ENCODE measurements at regions not wholly inside any gene's neighbourhood (a gene's known extent, or its start where the extent isn't known, plus 50 kb on each side); places are given as distances from the start of the nearest gene placed in this dataset.

DNA sequence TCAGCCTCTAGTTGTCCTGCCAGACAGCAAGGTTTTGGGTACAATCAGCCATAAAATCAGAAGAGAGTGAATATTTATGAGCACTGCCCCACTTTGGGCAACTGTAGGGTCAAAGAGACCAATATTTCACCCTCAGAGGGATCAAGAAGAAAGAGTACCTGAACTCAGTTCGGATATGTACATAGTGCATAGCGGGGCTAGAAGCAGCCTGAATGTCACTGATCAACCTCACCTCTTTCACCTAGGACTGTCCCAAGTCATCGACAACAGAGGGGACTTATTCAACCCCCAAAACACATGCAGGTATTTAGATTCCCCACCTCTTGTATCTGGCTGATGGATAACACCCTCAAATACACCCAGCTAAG is 446.9 kb downstream of the COG6 start:
- Mint-ChIP-seq H3K27me3 (ENCODE audit: unreplicated experiment) (peaks cover 2% of the 10 kb centered on the region), H3K4me3 (ENCODE audit: unreplicated experiment) (no peak overlapping the region), H3K27ac (ENCODE audit: unreplicated experiment) (no peak overlapping the region), H3K9me3 (ENCODE audit: unreplicated experiment) (peaks cover 4% of the 10 kb centered on the region), H3K4me1 (ENCODE audit: unreplicated experiment) (peaks cover 2% of the 10 kb centered on the region), H3K36me3 (ENCODE audit: unreplicated experiment) (no peaks in the 10 kb centered on the region)
- TF ChIP-seq, protein P1, sequence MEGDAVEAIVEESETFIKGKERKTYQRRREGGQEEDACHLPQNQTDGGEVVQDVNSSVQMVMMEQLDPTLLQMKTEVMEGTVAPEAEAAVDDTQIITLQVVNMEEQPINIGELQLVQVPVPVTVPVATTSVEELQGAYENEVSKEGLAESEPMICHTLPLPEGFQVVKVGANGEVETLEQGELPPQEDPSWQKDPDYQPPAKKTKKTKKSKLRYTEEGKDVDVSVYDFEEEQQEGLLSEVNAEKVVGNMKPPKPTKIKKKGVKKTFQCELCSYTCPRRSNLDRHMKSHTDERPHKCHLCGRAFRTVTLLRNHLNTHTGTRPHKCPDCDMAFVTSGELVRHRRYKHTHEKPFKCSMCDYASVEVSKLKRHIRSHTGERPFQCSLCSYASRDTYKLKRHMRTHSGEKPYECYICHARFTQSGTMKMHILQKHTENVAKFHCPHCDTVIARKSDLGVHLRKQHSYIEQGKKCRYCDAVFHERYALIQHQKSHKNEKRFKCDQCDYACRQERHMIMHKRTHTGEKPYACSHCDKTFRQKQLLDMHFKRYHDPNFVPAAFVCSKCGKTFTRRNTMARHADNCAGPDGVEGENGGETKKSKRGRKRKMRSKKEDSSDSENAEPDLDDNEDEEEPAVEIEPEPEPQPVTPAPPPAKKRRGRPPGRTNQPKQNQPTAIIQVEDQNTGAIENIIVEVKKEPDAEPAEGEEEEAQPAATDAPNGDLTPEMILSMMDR (IDR thresholded peaks at IDR 0.05): no peak
- DNase-seq (ENCODE audit: extremely low spot score, unreplicated experiment): no peak

DNA sequence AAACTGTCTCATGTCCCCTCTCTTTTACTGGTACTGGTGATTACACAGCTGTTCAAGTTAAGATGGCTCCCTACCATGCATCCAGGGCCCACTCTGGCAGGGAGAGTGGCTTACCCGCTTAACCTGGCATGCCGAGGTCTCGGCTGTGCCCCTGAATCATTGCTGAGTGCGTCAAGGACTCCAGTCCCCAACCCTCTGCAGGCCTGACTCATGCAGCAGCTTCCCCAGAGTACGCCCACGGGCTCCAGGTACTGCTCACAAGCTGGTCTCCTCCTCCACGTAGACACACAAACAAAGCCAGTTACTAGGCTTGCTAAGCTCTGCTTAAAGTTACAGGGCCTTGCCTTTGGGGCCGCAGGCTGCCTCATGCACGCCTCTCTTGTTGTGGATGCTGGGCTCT is 447.4 kb downstream of the COG6 start:
- no peak overlapping the region for H3K27ac Mint-ChIP-seq (ENCODE audit: unreplicated experiment)
- TF ChIP-seq, protein P1 (IDR thresholded peaks at IDR 0.05): no peak
- DNase-seq (ENCODE audit: extremely low spot score, unreplicated experiment): no peak

DNA sequence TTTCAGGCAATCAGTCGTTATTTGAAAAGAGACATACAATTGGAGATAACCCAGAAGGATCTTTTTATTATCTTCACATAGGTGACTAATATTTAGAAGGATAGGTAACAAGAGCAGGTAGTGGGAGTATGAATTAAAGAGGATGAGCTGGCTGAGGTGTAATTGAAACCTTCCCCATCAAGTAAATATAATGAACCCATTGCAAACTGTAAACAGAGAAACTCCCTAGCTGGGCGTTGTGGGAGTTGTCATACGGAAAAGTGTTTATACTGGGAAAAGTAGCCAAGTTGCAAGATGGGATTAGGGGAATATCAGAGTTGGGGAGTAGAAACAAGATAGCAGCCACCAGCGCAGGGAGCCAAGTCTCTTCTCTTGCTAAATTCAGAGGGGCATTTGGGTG is 448.4 kb downstream of the COG6 start:
- DNase-seq (ENCODE audit: extremely low spot score, unreplicated experiment): no peak
- Mint-ChIP-seq H3K4me1 (ENCODE audit: unreplicated experiment) (peaks cover 4% of the 10 kb centered on the region), H3K27me3 (ENCODE audit: unreplicated experiment) (no peaks in the 10 kb centered on the region), H3K36me3 (ENCODE audit: unreplicated experiment) (no peaks in the 10 kb centered on the region), H3K9me3 (ENCODE audit: unreplicated experiment) (peaks cover 2% of the 10 kb centered on the region), H3K4me3 (ENCODE audit: unreplicated experiment) (no peak overlapping the region), H3K27ac (ENCODE audit: unreplicated experiment) (no peak overlapping the region)
- TF ChIP-seq, protein P1 (IDR thresholded peaks at IDR 0.05): no peak

More for the DNA sequence above, 447.4 kb downstream of the COG6 start:
- no peak overlapping the region for H3K4me3 Mint-ChIP-seq (ENCODE audit: unreplicated experiment)
- peaks cover 2% of the 10 kb centered on the region for H3K27me3 Mint-ChIP-seq (ENCODE audit: unreplicated experiment)
- H3K36me3 Mint-ChIP-seq (ENCODE audit: unreplicated experiment): no peaks in the 10 kb centered on the region
- H3K9me3 Mint-ChIP-seq (ENCODE audit: unreplicated experiment): peaks cover 4% of the 10 kb centered on the region
- peaks cover 2% of the 10 kb centered on the region for H3K4me1 Mint-ChIP-seq (ENCODE audit: unreplicated experiment)

DNA sequence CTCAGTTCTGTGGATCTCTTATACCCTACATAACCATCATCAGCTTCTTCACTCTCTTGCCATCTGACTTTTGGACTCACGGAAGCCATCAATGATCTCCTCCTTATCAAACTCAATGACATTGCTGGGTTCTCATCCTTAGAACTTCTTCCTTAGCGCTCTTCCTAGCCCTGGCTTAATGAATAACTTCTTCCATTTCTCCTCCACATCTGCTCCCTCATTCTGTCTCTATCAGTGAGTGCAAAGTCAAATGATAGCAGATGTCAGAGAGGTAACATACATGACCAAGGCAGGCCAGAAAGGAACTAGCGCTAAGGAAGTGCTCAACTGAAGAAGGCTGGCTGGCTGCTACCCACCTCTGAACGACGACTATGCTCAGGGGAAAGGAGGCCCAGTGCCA is 449.8 kb downstream of the COG6 start:
- Mint-ChIP-seq H3K9me3 (ENCODE audit: unreplicated experiment) (no peaks in the 10 kb centered on the region), H3K27ac (ENCODE audit: unreplicated experiment) (no peak overlapping the region), H3K4me3 (ENCODE audit: unreplicated experiment) (no peak overlapping the region), H3K27me3 (ENCODE audit: unreplicated experiment) (no peaks in the 10 kb centered on the region), H3K36me3 (ENCODE audit: unreplicated experiment) (no peaks in the 10 kb centered on the region), H3K4me1 (ENCODE audit: unreplicated experiment) (peaks cover 13% of the 10 kb centered on the region)
- TF ChIP-seq, protein P1 (IDR thresholded peaks at IDR 0.05): no peak
- DNase-seq (ENCODE audit: extremely low spot score, unreplicated experiment): no peak

DNA sequence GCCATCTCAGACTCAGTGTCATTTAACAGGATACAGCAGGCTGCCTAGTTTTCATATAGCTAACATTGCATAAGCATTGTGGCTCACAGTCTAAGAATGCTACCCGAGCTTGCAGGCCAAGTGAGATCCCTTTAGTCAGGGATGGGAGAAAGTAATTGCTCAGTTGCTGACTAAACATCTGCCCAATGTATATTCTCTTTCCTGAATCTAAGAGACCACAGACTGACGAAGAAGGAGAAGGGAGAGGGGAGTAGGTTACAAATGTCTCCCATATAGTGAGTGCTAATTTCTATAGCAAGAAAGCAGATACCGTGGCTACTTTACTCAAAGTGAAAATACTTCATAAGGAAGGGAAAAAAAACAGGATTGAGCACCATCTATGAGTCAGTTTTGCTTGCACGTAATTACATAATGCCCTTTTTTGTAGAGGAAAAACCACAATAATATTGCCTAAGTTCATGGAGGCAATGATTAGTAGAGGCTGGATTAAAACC is 453.9 kb downstream of the COG6 start:
- TF ChIP-seq, protein P1 (IDR thresholded peaks at IDR 0.05): no peak
- Mint-ChIP-seq H3K4me1 (ENCODE audit: unreplicated experiment) (peaks cover 10% of the 10 kb centered on the region), H3K27ac (ENCODE audit: unreplicated experiment) (peak overlapping the region; percentile 66), H3K9me3 (ENCODE audit: unreplicated experiment) (no peaks in the 10 kb centered on the region), H3K36me3 (ENCODE audit: unreplicated experiment) (no peaks in the 10 kb centered on the region), H3K27me3 (ENCODE audit: unreplicated experiment) (no peaks in the 10 kb centered on the region), H3K4me3 (ENCODE audit: unreplicated experiment) (no peak overlapping the region)
- no peak for DNase-seq (ENCODE audit: extremely low spot score, unreplicated experiment)
